ENCODE measurements at regions not wholly inside any gene's neighbourhood (a gene's known extent, or its start where the extent isn't known, plus 50 kb on each side); places are given as distances from the start of the nearest gene placed in this dataset.

DNA sequence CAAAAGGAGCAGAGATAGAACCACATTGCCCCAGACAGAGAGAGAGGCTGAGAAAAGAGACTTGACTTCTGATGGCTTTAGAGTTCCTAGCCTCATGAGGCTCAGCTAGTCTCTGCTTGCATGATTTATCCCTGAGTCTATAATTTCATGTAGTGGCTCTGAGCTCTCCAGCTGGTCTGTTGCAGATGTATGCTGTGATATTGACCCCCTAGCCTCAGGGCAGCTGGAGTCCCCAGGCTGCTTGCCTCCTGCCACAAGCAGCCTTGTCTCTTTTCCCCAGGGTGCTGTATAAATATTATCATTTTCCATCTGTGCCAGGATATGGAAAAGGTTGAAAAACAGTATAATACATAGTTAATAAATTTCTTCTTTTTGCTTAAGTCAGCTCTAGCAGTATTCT, 467.6 kb upstream of the CWC22 start:
- no peak for TF ChIP-seq POLR2A (IDR thresholded peaks at IDR 0.05; ENCODE audit: low read depth, low read length)
- TF ChIP-seq POLR2AphosphoS5 (IDR thresholded peaks at IDR 0.05; ENCODE audit: low read depth, low read length): no peak
